SK-N-SH (cell line): ENCODE measurements at regions not wholly inside any gene's neighbourhood (a gene's known extent, or its start where the extent isn't known, plus 50 kb on each side); places are given as distances from the start of the nearest gene placed in this dataset.

ENCODE experiments used
- CTCF ChIA-PET: fragments of 300-600, 350-600 bp; formaldehyde crosslinking; extraction: SDS; loops from one replicate; lab custom pipeline; 2021; lab: Yijun Ruan, JAX
- POLR2A ChIA-PET: fragments of 350-600 bp; sonication (Branson Sonifier 250); formaldehyde crosslinking; extraction: SDS; loops from one replicate; lab custom pipeline; 2020; ENCODE audit warnings: antibody characterized with exemption, inconsistent platforms; lab: Yijun Ruan, JAX
- DNase-seq: peaks from one replicate; pipeline ENCODE4 v3.0.0; 2012
- H2AFZ ChIP-seq: fragments of 200-600 bp; sonication (generic); 2 replicates; pipeline ENCODE4 v1.8.1; 2016; ENCODE audit warnings: antibody characterized with exemption, mild to moderate bottlenecking, low read depth
- H3F3A ChIP-seq: fragments of 200-600 bp; sonication (generic); replicated peaks from 2 replicates; pipeline ENCODE3; 2016; ENCODE audit warnings: antibody characterized with exemption, mild to moderate bottlenecking; ENCODE audit not compliant: insufficient read depth
- H3K27ac ChIP-seq, 2 experiments: fragments of 200-500 bp in 1 of 2; fragments of 200-600 bp in 1 of 2; sonication (Bioruptor generic) in 1 of 2; sonication (generic), shearing (Covaris generic) in 1 of 2; 2 replicates each; pipeline versions ENCODE4 v1.5.1 to v1.6.1; 2014 to 2016; ENCODE audit warnings: low read depth in 2 of 2, inconsistent platforms in 1 of 2, low read length in 1 of 2, mild to moderate bottlenecking in 1 of 2, mixed read lengths in 1 of 2
- H3K27me3 ChIP-seq: fragments of 200-600 bp; sonication (generic), shearing (Covaris generic); 2 replicates; pipeline ENCODE4 v1.6.1; 2016; ENCODE audit warnings: mixed run types; ENCODE audit not compliant: insufficient read depth
- H3K36me3 ChIP-seq, 2 experiments: fragments of 200-500 bp in 1 of 2; fragments of 200-600 bp in 1 of 2; sonication (Bioruptor generic) in 1 of 2; sonication (generic) in 1 of 2; replicated peaks in 1 of 2; 2 replicates each; pipeline versions ENCODE3 to v1.5.1; 2014 to 2016; ENCODE audit warnings: low read length in 1 of 2, mild to moderate bottlenecking in 1 of 2; ENCODE audit not compliant: insufficient read depth in 2 of 2, control insufficient read depth in 1 of 2
- H3K4me1 ChIP-seq, 2 experiments: fragments of 200-500 bp in 1 of 2; fragments of 200-600 bp in 1 of 2; sonication (Bioruptor generic) in 1 of 2; sonication (generic), shearing (Covaris generic) in 1 of 2; 2 replicates each; pipeline versions ENCODE4 v1.5.1 to v1.6.1; 2014 to 2016; ENCODE audit warnings: low read depth in 1 of 2, low read length in 1 of 2, mixed run types in 1 of 2; ENCODE audit not compliant: insufficient read depth in 2 of 2, control insufficient read depth in 1 of 2
- H3K4me2 ChIP-seq: fragments of 200-600 bp; sonication (generic), shearing (Covaris generic); 2 replicates; pipeline ENCODE4 v1.6.1; 2017; ENCODE audit warnings: mixed run types
- H3K4me3 ChIP-seq, 2 experiments: fragments of 200-500 bp in 1 of 2; fragments of 200-600 bp in 1 of 2; sonication (Bioruptor generic) in 1 of 2; sonication (generic), shearing (Covaris generic) in 1 of 2; 2 replicates each; pipeline versions ENCODE4 v1.5.1 to v1.8.1; 2014 to 2016; ENCODE audit warnings: low read depth in 2 of 2, inconsistent platforms in 1 of 2, low read length in 1 of 2, mild to moderate bottlenecking in 1 of 2, mixed read lengths in 1 of 2, moderate library complexity in 1 of 2
- H3K79me2 ChIP-seq: fragments of 200-600 bp; sonication (generic); 2 replicates; pipeline ENCODE4 v1.8.1; 2017; ENCODE audit warnings: mild to moderate bottlenecking; ENCODE audit not compliant: insufficient read depth
- H3K9ac ChIP-seq: fragments of 200-600 bp; sonication (generic); 2 replicates; pipeline ENCODE4 v1.6.1; 2017; ENCODE audit warnings: mixed run types
- H3K9me2 ChIP-seq: fragments of 200-600 bp; sonication (generic); 2 replicates; pipeline ENCODE4 v1.6.1; 2017; ENCODE audit warnings: mixed run types
- H3K9me3 ChIP-seq: fragments of 200-600 bp; sonication (generic); 2 replicates; pipeline ENCODE4 v1.6.1; 2017; ENCODE audit warnings: mixed run types, mild to moderate bottlenecking, moderate library complexity
- H4K20me1 ChIP-seq: fragments of 200-600 bp; sonication (generic); 2 replicates; pipeline ENCODE4 v1.6.1; 2017; ENCODE audit warnings: mild to moderate bottlenecking, mixed run types; ENCODE audit not compliant: insufficient read depth
- CTCF ChIP-seq: fragments of 200-600 bp; sonication (generic); IDR thresholded peaks from 2 replicates; pipeline ENCODE4 v1.6.1; 2017; ENCODE audit warnings: antibody characterized with exemption, mild to moderate bottlenecking, moderate library complexity
- EZH2phosphoT487 ChIP-seq: fragments of 200-600 bp; sonication (generic); IDR thresholded peaks from 2 replicates; pipeline ENCODE4 v1.6.1; 2017; ENCODE audit warnings: low read depth, mixed run types, mild to moderate bottlenecking, antibody characterized with exemption, moderate library complexity, borderline replicate concordance
- FOXM1 ChIP-seq: IDR thresholded peaks from 2 replicates; pipeline ENCODE4 v1.4.0; 2012; ENCODE audit warnings: low read depth, mild to moderate bottlenecking
- GATA2 ChIP-seq: sonication (generic); formaldehyde crosslinking; IDR thresholded peaks from 2 replicates; pipeline ENCODE4 v1.5.0; 2020; ENCODE audit warnings: mild to moderate bottlenecking, missing genetic modification reagents
- MAX ChIP-seq: IDR thresholded peaks from 2 replicates; pipeline ENCODE4 v1.4.0; 2012; ENCODE audit warnings: low read depth
- MEF2A ChIP-seq: IDR thresholded peaks from 2 replicates; pipeline ENCODE4 v1.4.0; 2012; ENCODE audit warnings: low read depth, borderline replicate concordance
- NRF1 ChIP-seq: IDR thresholded peaks from 2 replicates; pipeline ENCODE4 v1.6.1; 2012; ENCODE audit warnings: low read depth, mild to moderate bottlenecking, low read length
- PBX3 ChIP-seq: IDR thresholded peaks from 2 replicates; pipeline ENCODE4; 2012
- POLR2AphosphoS5 ChIP-seq: IDR thresholded peaks from 2 replicates; pipeline ENCODE4 v1.6.1; 2012; ENCODE audit warnings: low read depth, low read length
- RCOR1 ChIP-seq: fragments of 150-350 bp; IDR thresholded peaks from 2 replicates; pipeline ENCODE4 v1.6.1; 2017; ENCODE audit warnings: antibody characterized with exemption, low read length
- TCF12 ChIP-seq: IDR thresholded peaks from 2 replicates; pipeline ENCODE4 v1.4.0; 2012
- USF2 ChIP-seq: fragments of 150-350 bp; IDR thresholded peaks from 2 replicates; pipeline ENCODE4 v1.6.1; 2017; ENCODE audit warnings: antibody characterized with exemption, low read length, low read depth, borderline replicate concordance
- ZBTB33 ChIP-seq: IDR thresholded peaks from 2 replicates; pipeline ENCODE4 v1.4.0; 2012; ENCODE audit warnings: low read depth, borderline replicate concordance
- WGBS: methylation state at CpG from one replicate; pipeline ENCODE4 v1.1.6; 2017; ENCODE audit warnings: low lambda C conversion rate; 5-methylcytosine and 5-hydroxymethylcytosine counted together

GRCh38 chr1:184889902-184890301 lies 84.4 kb downstream of the NIBAN1 start:
- POLR2A ChIA-PET = no interaction called here
- Histone ChIP-seq H3K4me2 (peak overlapping the region; percentile 55; the same call in 1 of the 2 replicates), H3K27me3 (no peaks in the 10 kb centered on the region), H3K4me1 (peaks cover 28 to 41% of the 10 kb centered on the region in 2 experiments), H3K9me2 (no peaks in the 10 kb centered on the region), H3K27ac (peak overlapping the region; percentile 80 to 90), H3K4me3 (no peak overlapping the region), H2AFZ (no peak overlapping the region), H3K9me3 (no peaks in the 10 kb centered on the region), H3K79me2 (no peaks in the 10 kb centered on the region), H4K20me1 (no peaks in the 10 kb centered on the region), H3K9ac (peak overlapping the region; percentile 42; the same call in 1 of the 2 replicates), H3K36me3 (peaks cover 0 to 6% of the 10 kb centered on the region in 2 experiments), H3F3A (peaks cover 33% of the 10 kb centered on the region)
- WGBS = 28% methylated on average over 3 of the region's 3 CpGs
- DNase-seq = no peak
- TF ChIP-seq PBX3 = peak; percentile 25; the same call in 1 of the 2 replicates
- peak; percentile 37; the same call in 1 of the 2 replicates for TF ChIP-seq TCF12
- TF ChIP-seq MAX = no peak
- TF ChIP-seq, all 33 proteins: peak for 2
- CTCF ChIA-PET = no interaction called here

GRCh38 chr1:184889166-184889565 lies 85.1 kb downstream of the NIBAN1 start:
- TF ChIP-seq RCOR1 (no peak), GATA2 (CRISPR knock-in tag) (peak; percentile 52; the same call in 1 of the 2 replicates)
- TF ChIP-seq, all 33 proteins: peak for 1
- no peaks in the 10 kb centered on the region for H3K27me3 ChIP-seq
- POLR2A ChIA-PET = no interaction called here
- no peaks in the 10 kb centered on the region for H3K9me3 ChIP-seq
- 37% methylated on average over 1 of the region's 1 CpG for WGBS
- peak; percentile 32 for DNase-seq
- H3K36me3 ChIP-seq = peaks cover 0 to 6% of the 10 kb centered on the region in 2 experiments
- no peaks in the 10 kb centered on the region for H3K79me2 ChIP-seq
- H3F3A ChIP-seq = peaks cover 33% of the 10 kb centered on the region
- H3K4me2 ChIP-seq = peak overlapping the region; percentile 55; the same call in 1 of the 2 replicates
- H3K9ac ChIP-seq = no peak overlapping the region
- H3K4me3 ChIP-seq = no peak overlapping the region
- no peaks in the 10 kb centered on the region for H4K20me1 ChIP-seq
- peaks cover 28 to 41% of the 10 kb centered on the region in 2 experiments for H3K4me1 ChIP-seq
- H3K27ac ChIP-seq = peak overlapping the region; percentile 80 to 90
- H2AFZ ChIP-seq = no peak overlapping the region
- H3K9me2 ChIP-seq = no peaks in the 10 kb centered on the region
- CTCF ChIA-PET = interaction anchor here (1.5 kb wide), 1 partner anchor 281 kb away, joined by 3 read pairs; no protein-coding TSS in a partner anchor

GRCh38 chr1:184888505-184888904 lies 85.8 kb downstream of the NIBAN1 start:
- peaks cover 0 to 4% of the 10 kb centered on the region in 2 experiments for H3K36me3 ChIP-seq
- no peaks in the 10 kb centered on the region for H3K9me2 ChIP-seq
- no peaks in the 10 kb centered on the region for H3K27me3 ChIP-seq
- no peak overlapping the region for H3K9ac ChIP-seq
- H3K79me2 ChIP-seq = no peaks in the 10 kb centered on the region
- no peak overlapping the region for H3K4me3 ChIP-seq
- no peak overlapping the region for H2AFZ ChIP-seq
- ChIA-PET POLR2A (no interaction called here), CTCF (interaction anchor here (1.5 kb wide), 1 partner anchor 281 kb away, joined by 3 read pairs; no protein-coding TSS in a partner anchor)
- H4K20me1 ChIP-seq = no peaks in the 10 kb centered on the region
- peak overlapping the region; percentile 80 to 90; a peak in 3 of 4 replicates for H3K27ac ChIP-seq
- no peak for DNase-seq
- peaks cover 28 to 41% of the 10 kb centered on the region in 2 experiments for H3K4me1 ChIP-seq
- H3K4me2 ChIP-seq = peak overlapping the region; percentile 55; the same call in 1 of the 2 replicates
- peaks cover 33% of the 10 kb centered on the region for H3F3A ChIP-seq
- H3K9me3 ChIP-seq = no peaks in the 10 kb centered on the region
- TF ChIP-seq PBX3 (peak; percentile 89), EZH2phosphoT487 (no peak), POLR2AphosphoS5 (no peak; the same call in 1 of the 2 replicates), FOXM1 (0 out of 2 replicates have a peak, but pooled peaks have one; percentile 48), ZBTB33 (no peak), RCOR1 (no peak), MEF2A (peak; percentile 56; the same call in 1 of the 2 replicates), CTCF (no peak), USF2 (no peak), NRF1 (no peak)
